Suprapubic skin (tissue), 4 donors: ENCODE measurements at regions not wholly inside any gene's neighbourhood (a gene's known extent, or its start where the extent isn't known, plus 50 kb on each side); places are given as distances from the start of the nearest gene placed in this dataset.

Experiments
- DNase-seq, 2 donors: peaks; one replicate each; pipeline ENCODE4 v3.0.0-alpha.2; 2019; ENCODE audit warnings: low spot score in 2 of 2
- H3K27ac ChIP-seq: fragments of 200-600 bp; sonication (generic); one replicate; pipeline ENCODE4 v1.5.1; 2019
- H3K27me3 ChIP-seq: fragments of 200-600 bp; sonication (generic); one replicate; pipeline ENCODE4 v1.5.1; 2019
- H3K36me3 ChIP-seq: fragments of 200-600 bp; sonication (generic); one replicate; pipeline ENCODE4 v1.5.1; 2019
- H3K4me1 ChIP-seq: fragments of 200-600 bp; sonication (generic); one replicate; pipeline ENCODE4 v1.5.1; 2019
- H3K4me3 ChIP-seq: fragments of 200-600 bp; sonication (generic); one replicate; pipeline ENCODE4 v1.5.1; 2019; ENCODE audit warnings: mild to moderate bottlenecking
- H3K9me3 ChIP-seq: fragments of 200-600 bp; sonication (generic); one replicate; pipeline ENCODE4 v1.5.1; 2019
- CTCF ChIP-seq, 2 donors: fragments of 200-600 bp in 1 of 2; fragments of 450-650 bp in 1 of 2; sonication (generic) in 1 of 2; IDR thresholded peaks; one replicate each; pipeline ENCODE4 v1.5.1; 2016 to 2019; ENCODE audit warnings: antibody characterized with exemption in 2 of 2, mild to moderate bottlenecking in 1 of 2, moderate library complexity in 1 of 2
- EP300 ChIP-seq: sonication (generic); formaldehyde crosslinking; IDR thresholded peaks from one replicate; pipeline ENCODE4 v1.6.1; 2017; ENCODE audit warnings: antibody characterized with exemption
- POLR2A ChIP-seq, 2 donors: fragments of 450-650 bp; IDR thresholded peaks; one replicate each; pipeline ENCODE4 v1.6.1; 2017; ENCODE audit warnings: antibody characterized with exemption in 2 of 2, mild to moderate bottlenecking in 2 of 2, moderate library complexity in 2 of 2
- POLR2AphosphoS5 ChIP-seq, 3 donors: sonication (generic); formaldehyde crosslinking; IDR thresholded peaks; one replicate each; pipeline ENCODE4 v1.6.1; 2017; ENCODE audit warnings: antibody characterized with exemption in 3 of 3
- WGBS: methylation state at CpG from one replicate; pipeline ENCODE4 v1.1.5; 2018; 5-methylcytosine and 5-hydroxymethylcytosine counted together

GRCh38 chr2:207395535-207396251, 134.1 kb upstream of the CREB1 start:
- H3K36me3 ChIP-seq: no peaks in the 10 kb centered on the region
- TF ChIP-seq CTCF (IDR thresholded peaks at IDR 0.05) (no peak), POLR2A (IDR thresholded peaks at IDR 0.05) (no peak), POLR2AphosphoS5 (IDR thresholded peaks at IDR 0.05) (no peak), EP300 (no peak)
- WGBS: 98% methylated on average over 2 of the region's 2 CpGs
- no peak overlapping the region for H3K4me3 ChIP-seq
- DNase-seq: no peak
- H3K27me3 ChIP-seq: no peaks in the 10 kb centered on the region
- no peaks in the 10 kb centered on the region for H3K4me1 ChIP-seq
- H3K9me3 ChIP-seq: no peaks in the 10 kb centered on the region
- no peak overlapping the region for H3K27ac ChIP-seq

- Histone ChIP-seq H3K4me3 (no peak overlapping the region), H3K27ac (no peak overlapping the region), H3K4me1 (no peaks in the 10 kb centered on the region), H3K9me3 (no peaks in the 10 kb centered on the region), H3K27me3 (no peaks in the 10 kb centered on the region), H3K36me3 (no peaks in the 10 kb centered on the region)
- 63% methylated on average over 9 of the region's 9 CpGs for WGBS
- no peak for DNase-seq
- TF ChIP-seq POLR2AphosphoS5 (IDR thresholded peaks at IDR 0.05) (no peak), EP300 (no peak), CTCF (IDR thresholded peaks at IDR 0.05) (no peak), POLR2A (IDR thresholded peaks at IDR 0.05) (no peak)
These were observed 131.7 kb upstream of the CREB1 start for GRCh38 chr2:207397917-207398655.

- no peaks in the 10 kb centered on the region for H3K27me3 ChIP-seq
- H3K36me3 ChIP-seq: no peaks in the 10 kb centered on the region
- no peaks in the 10 kb centered on the region for H3K4me1 ChIP-seq
- no peak for DNase-seq
- TF ChIP-seq POLR2A (IDR thresholded peaks at IDR 0.05) (no peak), POLR2AphosphoS5 (IDR thresholded peaks at IDR 0.05) (no peak), CTCF (IDR thresholded peaks at IDR 0.05) (no peak), EP300 (no peak)
- 72% methylated on average over 2 of the region's 2 CpGs for WGBS
- no peak overlapping the region for H3K4me3 ChIP-seq
- no peak overlapping the region for H3K27ac ChIP-seq
- no peaks in the 10 kb centered on the region for H3K9me3 ChIP-seq
These were observed 130.5 kb upstream of the CREB1 start for GRCh38 chr2:207399301-207399700.

- TF ChIP-seq EP300 (no peak), CTCF (IDR thresholded peaks at IDR 0.05) (no peak), POLR2AphosphoS5 (IDR thresholded peaks at IDR 0.05) (no peak), POLR2A (IDR thresholded peaks at IDR 0.05) (no peak)
- Histone ChIP-seq H3K9me3 (no peaks in the 10 kb centered on the region), H3K4me1 (no peaks in the 10 kb centered on the region), H3K4me3 (no peak overlapping the region), H3K27me3 (no peaks in the 10 kb centered on the region), H3K36me3 (no peaks in the 10 kb centered on the region), H3K27ac (no peak overlapping the region)
- DNase-seq: no peak
These were observed 128.4 kb upstream of the CREB1 start for GRCh38 chr2:207401338-207401737.

GRCh38 chr2:207403141-207403540, 126.6 kb upstream of the CREB1 start:
- H3K4me3 ChIP-seq: no peak overlapping the region
- no peaks in the 10 kb centered on the region for H3K27me3 ChIP-seq
- no peaks in the 10 kb centered on the region for H3K9me3 ChIP-seq
- no peak overlapping the region for H3K27ac ChIP-seq
- 100% methylated on average over 1 of the region's 1 CpG for WGBS
- H3K4me1 ChIP-seq: peaks cover 6% of the 10 kb centered on the region
- no peak for DNase-seq
- TF ChIP-seq CTCF (IDR thresholded peaks at IDR 0.05) (no peak), POLR2A (IDR thresholded peaks at IDR 0.05) (no peak), POLR2AphosphoS5 (IDR thresholded peaks at IDR 0.05) (no peak), EP300 (no peak)
- H3K36me3 ChIP-seq: no peaks in the 10 kb centered on the region
